ENCODE measurements at regions not wholly inside any gene's neighbourhood (a gene's known extent, or its start where the extent isn't known, plus 50 kb on each side); places are given as distances from the start of the nearest gene placed in this dataset.

GRCh38 chr14:52155651-52156213 lies 86.9 kb upstream of the NID2 start:
- Histone ChIP-seq H3K4me2 (ENCODE audit: unreplicated experiment) (no peak overlapping the region), H2AFZ (no peak overlapping the region), H3F3A (ENCODE audit: insufficient read depth) (no peaks in the 10 kb centered on the region), H3K9me2 (ENCODE audit: insufficient read depth) (no peaks in the 10 kb centered on the region), H3K4me1 (ENCODE audit: insufficient read depth) (no peaks in the 10 kb centered on the region), H3K9ac (no peak overlapping the region), H4K20me1 (ENCODE audit: insufficient read depth) (no peaks in the 10 kb centered on the region), H3K79me2 (ENCODE audit: insufficient read depth) (no peaks in the 10 kb centered on the region), H3K9me3 (ENCODE audit: low read depth) (no peaks in the 10 kb centered on the region), H3K27me3 (replicated peaks; ENCODE audit: insufficient read depth) (0 out of 2 replicates have a peak, but pooled peaks cover 13% of the 10 kb centered on the region), H3K27ac (no peak overlapping the region), H3K4me3 (no peak overlapping the region), H3K36me3 (ENCODE audit: low read depth) (no peaks in the 10 kb centered on the region)
- no peak for DNase-seq
- TF ChIP-seq EZH2phosphoT487 (IDR thresholded peaks at IDR 0.05; ENCODE audit: insufficient read depth, low read depth), result no peak
- TF ChIP-seq EZH2 (IDR thresholded peaks at IDR 0.05; ENCODE audit: insufficient read depth, poor library complexity, severe bottlenecking), result no peak
- 77 to 82% methylated on average over 24 of the region's 24 CpGs for WGBS, 2 experiments (ENCODE audit: low coverage in 1 of 2, low lambda C conversion rate in 2 of 2, missing lambda C conversion rate in 2 of 2)
- in situ Hi-C loops (cut with MboI), result no loop called here

GRCh38 chr14:52154992-52155650 lies 86.3 kb upstream of the NID2 start:
- Histone ChIP-seq H3K27me3 (replicated peaks; ENCODE audit: insufficient read depth) (peaks cover 13% of the 10 kb centered on the region; the same call in 1 of the 2 replicates), H4K20me1 (ENCODE audit: insufficient read depth) (no peaks in the 10 kb centered on the region), H3K4me2 (ENCODE audit: unreplicated experiment) (no peak overlapping the region), H3K79me2 (ENCODE audit: insufficient read depth) (no peaks in the 10 kb centered on the region), H3K36me3 (ENCODE audit: low read depth) (no peaks in the 10 kb centered on the region), H3K9me3 (ENCODE audit: low read depth) (no peaks in the 10 kb centered on the region), H3K9ac (no peak overlapping the region), H3K9me2 (ENCODE audit: insufficient read depth) (no peaks in the 10 kb centered on the region), H2AFZ (no peak overlapping the region), H3K4me3 (no peak overlapping the region), H3K4me1 (ENCODE audit: insufficient read depth) (no peaks in the 10 kb centered on the region), H3F3A (ENCODE audit: insufficient read depth) (no peaks in the 10 kb centered on the region), H3K27ac (no peak overlapping the region)
- in situ Hi-C loops (cut with MboI), result no loop called here
- TF ChIP-seq EZH2phosphoT487 (IDR thresholded peaks at IDR 0.05; ENCODE audit: insufficient read depth, low read depth) (no peak), EZH2 (IDR thresholded peaks at IDR 0.05; ENCODE audit: insufficient read depth, poor library complexity, severe bottlenecking) (no peak)
- whole genome bisulfite sequencing, 2 experiments (ENCODE audit: low coverage in 1 of 2, low lambda C conversion rate in 2 of 2, missing lambda C conversion rate in 2 of 2), result 52 to 56% methylated on average over 4 of the region's 4 CpGs
- no peak for DNase-seq

- in situ Hi-C loops (cut with MboI), result no loop called here
- Histone ChIP-seq H3K79me2 (ENCODE audit: insufficient read depth) (no peaks in the 10 kb centered on the region), H3K27ac (no peak overlapping the region), H2AFZ (no peak overlapping the region), H3F3A (ENCODE audit: insufficient read depth) (no peaks in the 10 kb centered on the region), H3K4me3 (no peak overlapping the region), H3K9me2 (ENCODE audit: insufficient read depth) (no peaks in the 10 kb centered on the region), H3K9me3 (ENCODE audit: low read depth) (no peaks in the 10 kb centered on the region), H3K27me3 (replicated peaks; ENCODE audit: insufficient read depth) (peaks cover 17% of the 10 kb centered on the region), H3K4me1 (ENCODE audit: insufficient read depth) (no peaks in the 10 kb centered on the region), H3K9ac (no peak overlapping the region), H3K36me3 (ENCODE audit: low read depth) (no peaks in the 10 kb centered on the region), H4K20me1 (ENCODE audit: insufficient read depth) (no peaks in the 10 kb centered on the region), H3K4me2 (ENCODE audit: unreplicated experiment) (no peak overlapping the region)
- no peak for TF ChIP-seq EZH2 (IDR thresholded peaks at IDR 0.05; ENCODE audit: insufficient read depth, poor library complexity, severe bottlenecking)
- no peak for TF ChIP-seq EZH2phosphoT487 (IDR thresholded peaks at IDR 0.05; ENCODE audit: insufficient read depth, low read depth)
- no peak for DNase-seq
- 0 to 3% methylated on average over 1 of the region's 1 CpG for WGBS, 2 experiments (ENCODE audit: low coverage in 1 of 2, low lambda C conversion rate in 2 of 2, missing lambda C conversion rate in 2 of 2)
These were observed 85.1 kb upstream of the NID2 start for GRCh38 chr14:52153939-52154338.

- H3K9me2 ChIP-seq (ENCODE audit: insufficient read depth), result no peaks in the 10 kb centered on the region
- H2AFZ ChIP-seq, result no peak overlapping the region
- H3K4me2 ChIP-seq (ENCODE audit: unreplicated experiment), result no peak overlapping the region
- no peaks in the 10 kb centered on the region for H4K20me1 ChIP-seq (ENCODE audit: insufficient read depth)
- no peaks in the 10 kb centered on the region for H3K9me3 ChIP-seq (ENCODE audit: low read depth)
- H3K9ac ChIP-seq, result no peak overlapping the region
- in situ Hi-C loops (cut with MboI), result no loop called here
- peaks cover 30% of the 10 kb centered on the region for H3K27me3 ChIP-seq (replicated peaks; ENCODE audit: insufficient read depth)
- no peak overlapping the region for H3K27ac ChIP-seq
- no peaks in the 10 kb centered on the region for H3K36me3 ChIP-seq (ENCODE audit: low read depth)
- TF ChIP-seq EZH2phosphoT487 (IDR thresholded peaks at IDR 0.05; ENCODE audit: insufficient read depth, low read depth) (no peak), EZH2 (IDR thresholded peaks at IDR 0.05; ENCODE audit: insufficient read depth, poor library complexity, severe bottlenecking) (no peak)
- H3K4me3 ChIP-seq, result no peak overlapping the region
- WGBS, 2 experiments (ENCODE audit: low coverage in 1 of 2, low lambda C conversion rate in 2 of 2, missing lambda C conversion rate in 2 of 2), result 50 to 51% methylated on average over 2 of the region's 2 CpGs
- H3F3A ChIP-seq (ENCODE audit: insufficient read depth), result no peaks in the 10 kb centered on the region
- no peaks in the 10 kb centered on the region for H3K4me1 ChIP-seq (ENCODE audit: insufficient read depth)
- DNase-seq, result no peak
- H3K79me2 ChIP-seq (ENCODE audit: insufficient read depth), result no peaks in the 10 kb centered on the region
These were observed 81.3 kb upstream of the NID2 start for GRCh38 chr14:52150162-52150561.

Data from GM23248 (cell line).